Neural cell (in vitro differentiated cells): ENCODE measurements at regions not wholly inside any gene's neighbourhood (a gene's known extent, or its start where the extent isn't known, plus 50 kb on each side); places are given as distances from the start of the nearest gene placed in this dataset.

Experiments
- H2AFZ ChIP-seq: fragments of 200-600, 300-800 bp; sonication (generic), shearing (Covaris generic); 2 replicates; pipeline ENCODE4 v1.6.0; 2014; ENCODE audit warnings: low read depth, mild to moderate bottlenecking, antibody characterized with exemption, low read length, moderate library complexity
- H3F3A ChIP-seq: fragments of 200-600 bp; shearing (Covaris generic); 2 replicates; pipeline ENCODE4 v1.6.1; 2016; ENCODE audit warnings: mild to moderate bottlenecking, moderate library complexity, mixed read lengths, antibody characterized with exemption, low read length; ENCODE audit not compliant: insufficient read depth, poor library complexity, severe bottlenecking
- H3K27ac ChIP-seq: fragments of 200-600, 300-800 bp; sonication (generic), shearing (Covaris generic); 2 replicates; pipeline ENCODE4 v1.5.1; 2014; ENCODE audit warnings: mild to moderate bottlenecking, low read length, moderate library complexity
- H3K27me3 ChIP-seq: fragments of 300-800, 200-600 bp; sonication (generic), shearing (Covaris generic); 2 replicates; pipeline ENCODE4 v1.6.0; 2014; ENCODE audit warnings: mild to moderate bottlenecking, low read depth, low read length, moderate library complexity; ENCODE audit not compliant: insufficient read depth
- H3K36me3 ChIP-seq: fragments of 300-800, 200-600 bp; sonication (generic), shearing (Covaris generic); 2 replicates; pipeline ENCODE4 v1.5.1; 2014; ENCODE audit warnings: mild to moderate bottlenecking, antibody characterized with exemption, low read length, moderate library complexity; ENCODE audit not compliant: insufficient read depth
- H3K4me2 ChIP-seq: fragments of 300-800, 200-600 bp; sonication (generic), shearing (Covaris generic); 2 replicates; pipeline ENCODE4 v1.6.0; 2014; ENCODE audit warnings: mild to moderate bottlenecking, low read length
- H3K4me3 ChIP-seq: fragments of 300-800, 200-600 bp; sonication (generic), shearing (Covaris generic); 2 replicates; pipeline ENCODE4 v1.5.1; 2014; ENCODE audit warnings: mild to moderate bottlenecking, low read length, moderate library complexity
- H3K79me2 ChIP-seq: fragments of 200-600 bp; shearing (Covaris generic); replicated peaks from 2 replicates; pipeline ENCODE4 v1.6.0; 2014; ENCODE audit warnings: mild to moderate bottlenecking, low read length, moderate library complexity; ENCODE audit not compliant: insufficient read depth
- H3K9ac ChIP-seq: fragments of 300-800, 200-600 bp; sonication (generic), shearing (Covaris generic); 2 replicates; pipeline ENCODE4 v1.6.1; 2016; ENCODE audit warnings: mild to moderate bottlenecking, low read length, mixed read lengths
- H3K9me2 ChIP-seq: fragments of 200-600 bp; shearing (Covaris generic); 2 replicates; pipeline ENCODE4 v1.6.1; 2016; ENCODE audit warnings: mild to moderate bottlenecking, low read length, mixed read lengths; ENCODE audit not compliant: insufficient read depth
- H3K9me3 ChIP-seq: fragments of 200-600, 300-800 bp; sonication (generic), shearing (Covaris generic); 2 replicates; pipeline ENCODE4 v1.6.1; 2016; ENCODE audit warnings: mild to moderate bottlenecking, mixed run types, low read length, moderate library complexity, mixed read lengths
- H4K20me1 ChIP-seq: fragments of 200-600 bp; shearing (Covaris generic); 2 replicates; pipeline ENCODE4 v1.6.1; 2016; ENCODE audit warnings: mild to moderate bottlenecking, mixed run types; ENCODE audit not compliant: insufficient read depth
- CTCF ChIP-seq: fragments of 450-650 bp; IDR thresholded peaks from 2 replicates; pipeline ENCODE4 v1.5.1; 2014; ENCODE audit warnings: antibody characterized with exemption, mild to moderate bottlenecking, moderate library complexity; ENCODE audit not compliant: poor library complexity, severe bottlenecking
- EP300 ChIP-seq: fragments of 450-650 bp; conservative IDR thresholded peaks from 2 replicates; pipeline ENCODE4 v1.6.1; 2014; ENCODE audit warnings: antibody characterized with exemption, mild to moderate bottlenecking, moderate library complexity; ENCODE audit not compliant: poor library complexity, severe bottlenecking
- EZH2 ChIP-seq: fragments of 200-600, 300-800 bp; shearing (Covaris generic), sonication (generic); IDR thresholded peaks from 2 replicates; pipeline ENCODE4 v1.6.1; 2014; ENCODE audit warnings: antibody characterized with exemption, low read length, borderline replicate concordance, mild to moderate bottlenecking; ENCODE audit not compliant: insufficient read depth, poor library complexity, severe bottlenecking
- MXI1 ChIP-seq: fragments of 450-650 bp; conservative IDR thresholded peaks from 2 replicates; pipeline ENCODE4 v1.6.1; 2014; ENCODE audit warnings: antibody characterized with exemption, mild to moderate bottlenecking; ENCODE audit not compliant: poor library complexity, severe bottlenecking
- POLR2AphosphoS5 ChIP-seq: IDR thresholded peaks from 2 replicates; pipeline ENCODE4 v1.6.1; 2012
- RAD21 ChIP-seq: fragments of 450-650 bp; conservative IDR thresholded peaks from 2 replicates; pipeline ENCODE4 v1.6.1; 2014; ENCODE audit warnings: antibody characterized with exemption, mild to moderate bottlenecking, moderate library complexity
- REST ChIP-seq: IDR thresholded peaks from 2 replicates; pipeline ENCODE4 v1.6.1; 2012; ENCODE audit warnings: borderline replicate concordance
- SMC3 ChIP-seq: fragments of 450-650 bp; conservative IDR thresholded peaks from 2 replicates; pipeline ENCODE4 v1.6.1; 2014; ENCODE audit warnings: antibody characterized with exemption, mild to moderate bottlenecking, moderate library complexity; ENCODE audit not compliant: poor library complexity
- TAF1 ChIP-seq: IDR thresholded peaks from 2 replicates; pipeline ENCODE4 v1.6.1; 2012; ENCODE audit warnings: low read depth

DNA sequence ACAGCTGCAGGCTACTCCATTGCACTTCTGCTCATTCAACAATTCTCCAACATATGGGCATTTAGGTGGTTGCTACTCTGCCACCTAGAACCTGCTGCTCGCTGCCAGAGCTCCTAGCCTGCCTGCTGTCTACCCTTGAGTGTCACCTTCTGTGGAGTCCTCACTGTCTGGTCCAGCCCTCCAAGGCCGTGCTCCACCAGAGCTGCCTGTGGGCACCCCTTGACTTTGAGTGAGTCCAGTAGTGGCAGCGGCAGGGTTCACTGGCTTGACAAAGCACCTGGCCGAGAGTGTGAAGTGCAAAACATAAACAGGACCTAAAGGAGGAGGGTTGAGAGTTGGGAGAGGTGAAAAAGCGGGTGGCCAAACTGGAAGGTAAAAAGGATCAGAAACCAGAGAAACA lies 120.3 kb upstream of the DNAH14 start:
- H3K27ac ChIP-seq, result no peak overlapping the region
- no peaks in the 10 kb centered on the region for H3K9me3 ChIP-seq
- no peaks in the 10 kb centered on the region for H4K20me1 ChIP-seq
- no peaks in the 10 kb centered on the region for H3K9me2 ChIP-seq
- H3K79me2 ChIP-seq, result no peaks in the 10 kb centered on the region
- no peak overlapping the region for H3K4me2 ChIP-seq
- no peak overlapping the region for H2AFZ ChIP-seq
- H3K27me3 ChIP-seq, result no peaks in the 10 kb centered on the region
- TF ChIP-seq MXI1 (no peak), RAD21 (no peak), POLR2AphosphoS5 (no peak), EZH2 (no peak), REST (no peak), EP300 (no peak), SMC3 (no peak), TAF1 (no peak)
- no peaks in the 10 kb centered on the region for H3F3A ChIP-seq
- H3K9ac ChIP-seq, result no peak overlapping the region
- H3K4me3 ChIP-seq, result no peak overlapping the region
- no peaks in the 10 kb centered on the region for H3K36me3 ChIP-seq

GRCh38 chr1:224809613-224810012 lies 119.9 kb upstream of the DNAH14 start:
- Histone ChIP-seq H4K20me1 (no peaks in the 10 kb centered on the region), H3K27me3 (no peaks in the 10 kb centered on the region), H3K36me3 (no peaks in the 10 kb centered on the region), H3K4me3 (no peak overlapping the region), H3K4me2 (no peak overlapping the region), H3F3A (no peaks in the 10 kb centered on the region), H3K27ac (no peak overlapping the region), H3K9ac (no peak overlapping the region), H3K9me2 (no peaks in the 10 kb centered on the region), H3K9me3 (no peaks in the 10 kb centered on the region), H2AFZ (no peak overlapping the region), H3K79me2 (no peaks in the 10 kb centered on the region)
- TF ChIP-seq RAD21 (no peak), EZH2 (no peak), POLR2AphosphoS5 (no peak), TAF1 (no peak), CTCF (no peak), EP300 (no peak), REST (no peak), SMC3 (no peak)
